ENCODE measurements at regions not wholly inside any gene's neighbourhood (a gene's known extent, or its start where the extent isn't known, plus 50 kb on each side); places are given as distances from the start of the nearest gene placed in this dataset.

DNA sequence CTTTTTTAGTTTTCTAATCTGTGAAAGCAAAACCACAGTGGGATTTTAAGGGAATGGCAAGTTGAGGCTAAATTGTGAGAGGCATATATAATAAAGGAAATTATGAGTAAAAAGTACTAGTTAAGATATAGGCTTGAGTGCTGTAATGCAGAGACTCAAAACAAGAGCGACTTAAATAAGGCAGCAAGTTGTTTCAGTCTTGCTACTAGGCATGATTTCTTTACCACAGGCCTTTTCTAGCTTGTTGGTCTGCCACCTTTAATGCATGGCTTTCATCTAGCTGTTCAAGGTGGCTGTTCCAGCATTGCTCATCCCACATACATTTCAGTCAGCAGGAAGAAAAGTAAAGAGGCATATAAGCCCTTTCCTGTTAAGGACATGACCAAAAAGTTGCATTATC is 427.9 kb upstream of the ADAMTSL1 start:
- TF ChIP-seq EZH2 (IDR thresholded peaks at IDR 0.05; ENCODE audit: low read length, missing control alignments) (no peak), CTCF (conservative IDR thresholded peaks at IDR 0.05 in 1 of 2, IDR thresholded peaks at IDR 0.05 in 1 of 2; ENCODE audit: low read depth in 1 of 2, low read length in 2 of 2) (no peak)
- Histone ChIP-seq H3K79me2 (ENCODE audit: control insufficient read depth, insufficient read depth, low read length) (no peaks in the 10 kb centered on the region), H3K36me3 (ENCODE audit: control insufficient read depth, insufficient read depth, low read length) (no peaks in the 10 kb centered on the region), H3K4me1 (ENCODE audit: control insufficient read depth, extremely low read depth, insufficient read depth, low read length) (no peaks in the 10 kb centered on the region), H3K9me3 (ENCODE audit: control insufficient read depth, insufficient read depth, low read depth, low read length) (no peaks in the 10 kb centered on the region), H3K4me3 (replicated peaks in 1 of 4; ENCODE audit: control extremely low read depth in 1 of 4, insufficient read depth in 1 of 4, low read depth in 3 of 4, low read length in 4 of 4) (no peak overlapping the region), H3K4me2 (ENCODE audit: extremely low read depth, insufficient read depth, low read length) (no peak overlapping the region), H3K27me3 (ENCODE audit: control insufficient read depth, insufficient read depth, low read length) (no peaks in the 10 kb centered on the region), H3K27ac (ENCODE audit: insufficient read depth, low read length) (no peak overlapping the region), H3K9ac (ENCODE audit: insufficient read depth, low read length) (no peak overlapping the region), H4K20me1 (ENCODE audit: control insufficient read depth, extremely low read depth, insufficient read depth, low read length) (no peaks in the 10 kb centered on the region), H2AFZ (ENCODE audit: low read length) (no peak overlapping the region)
- no peak for DNase-seq (ENCODE audit: low read depth in 2 of 2)

GRCh38 chr9:18051638-18052037 is 422.3 kb upstream of the ADAMTSL1 start:
- TF ChIP-seq EZH2 (IDR thresholded peaks at IDR 0.05; ENCODE audit: low read length, missing control alignments) (no peak), CTCF (conservative IDR thresholded peaks at IDR 0.05 in 1 of 2, IDR thresholded peaks at IDR 0.05 in 1 of 2; ENCODE audit: low read depth in 1 of 2, low read length in 2 of 2) (no peak)
- no peak overlapping the region for H3K27ac ChIP-seq (ENCODE audit: insufficient read depth, low read length)
- no peaks in the 10 kb centered on the region for H3K27me3 ChIP-seq (ENCODE audit: control insufficient read depth, insufficient read depth, low read length)
- H3K4me2 ChIP-seq (ENCODE audit: extremely low read depth, insufficient read depth, low read length): no peak overlapping the region
- no peak overlapping the region for H3K4me3 ChIP-seq (replicated peaks in 1 of 4; ENCODE audit: control extremely low read depth in 1 of 4, insufficient read depth in 1 of 4, low read depth in 3 of 4, low read length in 4 of 4)
- H3K4me1 ChIP-seq (ENCODE audit: control insufficient read depth, extremely low read depth, insufficient read depth, low read length): no peaks in the 10 kb centered on the region
- no peaks in the 10 kb centered on the region for H3K36me3 ChIP-seq (ENCODE audit: control insufficient read depth, insufficient read depth, low read length)
- no peaks in the 10 kb centered on the region for H3K79me2 ChIP-seq (ENCODE audit: control insufficient read depth, insufficient read depth, low read length)
- no peak overlapping the region for H2AFZ ChIP-seq (ENCODE audit: low read length)
- H3K9me3 ChIP-seq (ENCODE audit: control insufficient read depth, insufficient read depth, low read depth, low read length): no peaks in the 10 kb centered on the region
- no peaks in the 10 kb centered on the region for H4K20me1 ChIP-seq (ENCODE audit: control insufficient read depth, extremely low read depth, insufficient read depth, low read length)
- no peak for DNase-seq (ENCODE audit: low read depth in 2 of 2)
- H3K9ac ChIP-seq (ENCODE audit: insufficient read depth, low read length): no peak overlapping the region

DNA sequence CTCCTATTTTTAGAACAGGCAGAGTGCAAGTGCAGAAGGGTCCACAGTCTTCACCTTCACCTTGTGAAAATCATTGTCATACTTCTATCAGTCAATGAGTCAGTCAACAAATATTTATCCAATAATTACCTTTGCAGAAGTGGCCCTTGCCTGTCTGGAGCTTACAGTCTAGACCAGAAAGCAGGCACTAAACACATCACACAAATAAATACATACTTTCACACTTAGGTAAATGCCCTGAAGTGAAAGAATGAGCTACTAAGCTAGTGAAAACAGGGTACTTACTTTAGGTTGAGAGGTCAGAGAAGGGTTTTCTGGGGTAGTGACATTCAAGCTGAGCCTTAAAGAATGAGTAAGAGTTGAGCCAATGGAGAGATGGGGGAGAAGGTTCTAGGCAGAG is 421.9 kb upstream of the ADAMTSL1 start:
- H3K4me1 ChIP-seq (ENCODE audit: control insufficient read depth, extremely low read depth, insufficient read depth, low read length): no peaks in the 10 kb centered on the region
- no peaks in the 10 kb centered on the region for H3K36me3 ChIP-seq (ENCODE audit: control insufficient read depth, insufficient read depth, low read length)
- no peaks in the 10 kb centered on the region for H3K27me3 ChIP-seq (ENCODE audit: control insufficient read depth, insufficient read depth, low read length)
- H3K27ac ChIP-seq (ENCODE audit: insufficient read depth, low read length): no peak overlapping the region
- H2AFZ ChIP-seq (ENCODE audit: low read length): no peak overlapping the region
- no peaks in the 10 kb centered on the region for H3K9me3 ChIP-seq (ENCODE audit: control insufficient read depth, insufficient read depth, low read depth, low read length)
- no peaks in the 10 kb centered on the region for H4K20me1 ChIP-seq (ENCODE audit: control insufficient read depth, extremely low read depth, insufficient read depth, low read length)
- DNase-seq (ENCODE audit: low read depth in 2 of 2): no peak
- no peak overlapping the region for H3K9ac ChIP-seq (ENCODE audit: insufficient read depth, low read length)
- H3K4me2 ChIP-seq (ENCODE audit: extremely low read depth, insufficient read depth, low read length): no peak overlapping the region
- no peak overlapping the region for H3K4me3 ChIP-seq (replicated peaks in 1 of 4; ENCODE audit: control extremely low read depth in 1 of 4, insufficient read depth in 1 of 4, low read depth in 3 of 4, low read length in 4 of 4)
- no peak for TF ChIP-seq EZH2 (IDR thresholded peaks at IDR 0.05; ENCODE audit: low read length, missing control alignments)
- TF ChIP-seq CTCF (conservative IDR thresholded peaks at IDR 0.05 in 1 of 2, IDR thresholded peaks at IDR 0.05 in 1 of 2; ENCODE audit: low read depth in 1 of 2, low read length in 2 of 2): no peak
- H3K79me2 ChIP-seq (ENCODE audit: control insufficient read depth, insufficient read depth, low read length): no peaks in the 10 kb centered on the region
